ENCODE measurements at regions not wholly inside any gene's neighbourhood (a gene's known extent, or its start where the extent isn't known, plus 50 kb on each side); places are given as distances from the start of the nearest gene placed in this dataset.
"Not testable (repeated sequence)": the region's sequence is repeated elsewhere in the genome, so short reads cannot be mapped to it uniquely, and the experiment has no call there.

DNA sequence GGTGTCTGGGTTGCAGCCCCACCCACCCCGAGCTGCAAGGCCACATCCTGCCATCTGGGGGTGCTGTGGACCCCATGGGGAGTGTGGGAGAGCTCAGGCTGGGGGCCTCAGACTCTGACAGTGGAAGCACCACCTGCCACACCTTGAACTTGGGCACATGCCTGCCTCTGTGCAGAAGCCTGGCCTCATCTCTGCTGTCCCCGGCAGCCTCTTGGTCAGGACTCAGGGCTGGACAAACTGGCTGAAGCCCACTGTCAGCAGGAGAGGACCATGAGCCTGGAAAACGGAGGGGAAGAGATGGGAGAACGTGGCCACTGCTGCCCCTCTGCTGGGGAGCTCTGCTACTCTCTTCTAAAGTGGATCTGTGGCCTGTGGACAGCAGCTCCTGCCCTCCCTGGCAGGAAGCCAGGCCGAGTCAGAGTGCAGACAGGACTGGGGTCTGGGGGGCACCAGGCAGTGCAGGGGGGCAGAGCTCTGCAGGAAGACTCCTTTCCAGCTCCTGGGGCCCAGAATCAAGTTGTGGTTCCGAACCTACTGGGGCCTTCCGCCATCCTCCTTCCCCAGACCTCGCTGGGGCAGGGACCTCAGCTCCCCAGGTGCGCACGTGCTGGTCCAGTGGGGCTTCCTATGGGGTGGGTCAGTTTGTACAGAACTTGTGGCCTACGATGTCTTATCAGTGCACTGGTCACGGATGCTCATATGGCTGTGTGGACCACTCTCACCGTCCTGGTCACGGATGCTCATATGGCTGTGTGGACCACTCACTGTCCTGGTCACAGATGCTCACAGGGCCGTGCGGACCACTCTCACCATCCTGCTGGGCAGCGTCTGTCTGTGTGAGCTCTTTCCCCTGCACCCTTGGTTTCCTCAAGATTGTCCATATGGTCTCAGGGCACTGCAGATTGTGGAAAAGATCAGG, 207.7 kb downstream of the LAT start:
- WGBS, 2 donors: 81 to 93% methylated on average over 9 of the region's 17 CpGs
- no peak overlapping the region for H3K27ac ChIP-seq
- H3K36me3 ChIP-seq: no peaks in the 10 kb centered on the region
- intact Hi-C loops (cut with DNase I): no loop called here
- TF ChIP-seq, protein P1, sequence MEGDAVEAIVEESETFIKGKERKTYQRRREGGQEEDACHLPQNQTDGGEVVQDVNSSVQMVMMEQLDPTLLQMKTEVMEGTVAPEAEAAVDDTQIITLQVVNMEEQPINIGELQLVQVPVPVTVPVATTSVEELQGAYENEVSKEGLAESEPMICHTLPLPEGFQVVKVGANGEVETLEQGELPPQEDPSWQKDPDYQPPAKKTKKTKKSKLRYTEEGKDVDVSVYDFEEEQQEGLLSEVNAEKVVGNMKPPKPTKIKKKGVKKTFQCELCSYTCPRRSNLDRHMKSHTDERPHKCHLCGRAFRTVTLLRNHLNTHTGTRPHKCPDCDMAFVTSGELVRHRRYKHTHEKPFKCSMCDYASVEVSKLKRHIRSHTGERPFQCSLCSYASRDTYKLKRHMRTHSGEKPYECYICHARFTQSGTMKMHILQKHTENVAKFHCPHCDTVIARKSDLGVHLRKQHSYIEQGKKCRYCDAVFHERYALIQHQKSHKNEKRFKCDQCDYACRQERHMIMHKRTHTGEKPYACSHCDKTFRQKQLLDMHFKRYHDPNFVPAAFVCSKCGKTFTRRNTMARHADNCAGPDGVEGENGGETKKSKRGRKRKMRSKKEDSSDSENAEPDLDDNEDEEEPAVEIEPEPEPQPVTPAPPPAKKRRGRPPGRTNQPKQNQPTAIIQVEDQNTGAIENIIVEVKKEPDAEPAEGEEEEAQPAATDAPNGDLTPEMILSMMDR (IDR thresholded peaks at IDR 0.05): no peak
- TF ChIP-seq POLR2A (IDR thresholded peaks at IDR 0.05): no peak
- H3K9me3 ChIP-seq: no peaks in the 10 kb centered on the region
- no peaks in the 10 kb centered on the region for H3K4me1 ChIP-seq
- no peak overlapping the region for H3K4me3 ChIP-seq (replicated peaks in 1 of 3)
- no peak for DNase-seq
- no peaks in the 10 kb centered on the region for H3K27me3 ChIP-seq

DNA sequence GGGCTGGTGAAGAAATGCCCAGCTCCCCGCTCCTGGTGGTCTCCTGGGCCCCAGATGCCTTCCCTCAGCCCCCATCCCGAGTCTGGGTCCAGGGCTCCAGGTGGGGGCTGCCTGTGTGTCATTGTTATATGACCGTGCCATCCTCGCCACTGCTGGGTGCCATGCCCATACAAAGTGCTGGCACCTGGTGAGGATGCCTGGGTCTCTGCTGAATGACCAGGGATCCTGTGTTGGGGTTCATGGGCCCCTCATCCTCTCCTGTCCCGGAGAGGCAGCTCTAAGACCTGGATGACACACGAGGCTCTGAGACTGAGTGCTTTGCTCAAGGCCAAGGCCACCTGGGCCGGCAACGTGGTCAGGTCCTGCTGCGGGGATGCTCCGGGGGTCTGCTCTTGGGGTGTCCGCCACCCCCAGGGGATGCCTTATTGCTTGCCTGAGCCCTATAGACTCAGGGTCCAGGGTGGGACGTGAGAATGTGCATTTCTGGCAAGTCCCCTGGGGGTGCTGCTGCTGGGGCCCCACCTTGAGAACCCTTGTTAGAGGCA, 206.9 kb downstream of the LAT start:
- intact Hi-C loops (cut with DNase I); H3K36me3 ChIP-seq; H3K4me1 ChIP-seq; H3K4me3 ChIP-seq (replicated peaks in 1 of 3); H3K9me3 ChIP-seq; DNase-seq; H3K27ac ChIP-seq; H3K27me3 ChIP-seq: not testable (repeated sequence)
- WGBS, 2 donors: 79 to 83% methylated on average over 6 to 10 of the region's 12 CpGs

DNA sequence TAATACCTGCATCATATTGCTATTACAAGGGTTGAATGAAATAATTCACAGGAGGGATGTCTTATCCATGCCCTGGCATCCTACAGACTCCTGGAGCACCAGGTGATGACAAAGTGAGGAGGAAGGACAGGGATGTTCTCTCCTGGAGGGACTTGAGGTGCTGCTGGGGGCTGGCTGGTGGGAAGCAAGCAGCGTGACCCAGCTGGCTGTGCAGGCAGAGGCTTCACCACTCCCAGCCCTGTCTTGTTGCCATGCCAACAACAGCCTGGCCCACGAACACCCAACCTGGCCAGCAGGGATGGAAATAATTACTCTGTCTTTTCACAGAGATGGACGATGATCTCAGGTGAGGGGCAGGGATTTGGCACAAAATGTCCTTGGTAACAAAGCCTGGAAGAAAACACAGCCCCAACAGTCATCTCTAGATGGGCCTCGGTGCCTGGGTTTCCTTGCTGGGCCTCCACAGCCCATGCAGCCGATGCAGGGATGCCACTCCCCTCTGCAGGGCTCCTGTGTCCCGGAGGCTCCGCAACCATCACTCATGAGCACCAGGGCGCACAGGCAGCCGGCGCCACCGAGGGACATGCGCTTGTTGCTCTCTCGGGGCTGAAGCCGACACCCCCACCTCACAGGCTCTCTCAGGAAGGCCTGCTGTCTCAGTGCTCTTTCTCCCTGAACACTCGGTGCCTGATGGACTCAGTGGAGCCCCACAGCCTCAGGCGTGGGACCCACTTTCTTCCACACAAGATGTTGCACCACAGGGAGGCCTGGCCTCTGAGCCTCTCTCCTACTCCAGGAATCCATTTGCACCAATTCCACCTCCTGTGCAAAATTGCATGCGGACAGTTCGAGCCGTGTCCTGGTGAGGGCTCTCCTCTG, 205.9 kb downstream of the LAT start:
- 86% methylated on average over 5 of the region's 19 CpGs; no CpG with 5 or more reads in 1 of the 2 donors for WGBS, 2 donors
- intact Hi-C loops (cut with DNase I); H3K4me3 ChIP-seq (replicated peaks in 1 of 3); H3K27ac ChIP-seq; H3K4me1 ChIP-seq; H3K36me3 ChIP-seq; H3K27me3 ChIP-seq; DNase-seq; H3K9me3 ChIP-seq: not testable (repeated sequence)

- H3K4me1 ChIP-seq; DNase-seq; intact Hi-C loops (cut with DNase I); H3K36me3 ChIP-seq; H3K9me3 ChIP-seq; H3K27me3 ChIP-seq; H3K4me3 ChIP-seq (replicated peaks in 1 of 3); H3K27ac ChIP-seq: not testable (repeated sequence)
- 93 to 100% methylated on average over 2 to 7 of the region's 9 CpGs for WGBS, 2 donors
These were observed 204.0 kb downstream of the LAT start for GRCh38 chr16:29188806-29189205.

- WGBS, 2 donors: 81 to 92% methylated on average over 26 to 33 of the region's 35 CpGs
- H3K27ac ChIP-seq; DNase-seq; H3K36me3 ChIP-seq; H3K4me3 ChIP-seq (replicated peaks in 1 of 3); intact Hi-C loops (cut with DNase I); H3K4me1 ChIP-seq; H3K27me3 ChIP-seq; H3K9me3 ChIP-seq: not testable (repeated sequence)
These were observed 201.7 kb downstream of the LAT start for GRCh38 chr16:29186306-29187220.

- H3K9me3 ChIP-seq; DNase-seq; intact Hi-C loops (cut with DNase I): not testable (repeated sequence)
These were observed 201.0 kb downstream of the LAT start for GRCh38 chr16:29185872-29186271.

GRCh38 chr16:29184738-29185438, 200.0 kb downstream of the LAT start:
- H3K4me3 ChIP-seq (replicated peaks in 1 of 3); H3K4me1 ChIP-seq; intact Hi-C loops (cut with DNase I); H3K27me3 ChIP-seq; DNase-seq; H3K36me3 ChIP-seq; H3K9me3 ChIP-seq: not testable (repeated sequence)
- WGBS, 2 donors: 84 to 89% methylated on average over 30 to 35 of the region's 41 CpGs
- H3K27ac ChIP-seq: peak overlapping the region in 1 of 3 donors; percentile 5

More at GRCh38 chr16:29185872-29186271, 201.0 kb downstream of the LAT start:
- H3K36me3 ChIP-seq; H3K27me3 ChIP-seq; H3K4me3 ChIP-seq (replicated peaks in 1 of 3); H3K27ac ChIP-seq; H3K4me1 ChIP-seq: not testable (repeated sequence)
- 83 to 89% methylated on average over 9 of the region's 9 CpGs for WGBS, 2 donors

DNA sequence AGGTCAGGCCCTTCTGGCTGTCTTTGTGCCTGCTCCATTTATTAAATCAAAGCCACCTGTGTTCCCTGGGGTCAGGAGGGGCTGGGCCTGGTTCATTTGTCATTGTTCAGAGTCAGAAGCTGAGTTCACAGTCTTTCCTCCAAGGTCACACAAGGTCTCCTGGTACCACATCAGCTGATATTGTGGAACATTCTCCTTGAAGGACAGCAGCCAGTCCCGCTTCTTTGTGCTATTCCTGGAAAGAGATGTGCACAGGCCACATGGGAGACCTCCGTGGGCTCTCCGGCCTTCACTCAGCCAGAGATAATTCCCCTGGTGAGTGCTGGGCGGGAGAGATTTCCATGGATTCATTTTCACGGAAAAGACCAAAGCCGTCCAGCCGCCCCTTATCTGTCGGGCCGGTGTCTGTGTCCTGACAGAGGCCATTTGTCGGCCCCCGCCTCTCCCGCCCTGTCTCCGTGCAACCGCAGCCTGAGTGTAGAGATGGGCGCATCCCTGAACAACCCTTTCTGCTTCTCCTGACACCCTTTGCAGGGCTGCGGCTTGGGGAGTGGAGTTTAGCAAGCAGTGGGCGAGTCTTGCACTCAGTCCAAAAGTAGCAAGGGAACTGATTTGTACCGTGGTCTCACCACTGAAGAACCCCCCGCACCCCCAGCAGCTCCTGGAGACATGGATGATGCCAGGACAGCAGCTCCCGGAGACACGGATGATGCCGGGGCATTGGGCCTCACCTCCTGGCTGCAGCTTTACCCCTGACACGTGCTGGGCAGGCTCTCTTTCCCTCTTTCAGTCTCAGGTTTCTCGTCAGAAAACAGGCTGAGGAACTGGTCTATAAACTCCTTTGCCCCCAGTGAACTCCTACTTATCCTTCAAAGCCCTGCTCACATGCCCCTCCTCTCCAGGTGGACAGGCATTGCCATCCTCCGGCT, 198.4 kb downstream of the LAT start:
- H3K9me3 ChIP-seq; H3K4me1 ChIP-seq; H3K4me3 ChIP-seq (replicated peaks in 1 of 3); H3K36me3 ChIP-seq; DNase-seq; intact Hi-C loops (cut with DNase I); H3K27me3 ChIP-seq: not testable (repeated sequence)
- H3K27ac ChIP-seq: peak overlapping the region in 1 of 3 donors; percentile 3
- 80 to 89% methylated on average over 23 to 25 of the region's 25 CpGs for WGBS, 2 donors

Measured in thyroid gland (tissue), 4 donors.